GM18873 (cell line): ENCODE measurements at regions not wholly inside any gene's neighbourhood (a gene's known extent, or its start where the extent isn't known, plus 50 kb on each side); places are given as distances from the start of the nearest gene placed in this dataset.

Source experiments
- ATAC-seq: cut with Tn5 transposase; IDR thresholded peaks from one replicate; pipeline ENCODE4 v1.9.1; 2021; ENCODE audit warnings: mild to moderate bottlenecking, moderate library complexity, moderate number of reproducible peaks; ENCODE audit not compliant: unreplicated experiment, low FRiP score

- no peak for ATAC-seq
These were observed 191.7 kb downstream of the ARL4A start for GRCh38 chr7:12879139-12879538.

GRCh38 chr7:12881712-12882111 lies 194.3 kb downstream of the ARL4A start:
- ATAC-seq = no peak

- no peak for ATAC-seq
These were observed 195.3 kb downstream of the ARL4A start for GRCh38 chr7:12882710-12883109.

- ATAC-seq = no peak
These were observed 196.6 kb downstream of the ARL4A start for GRCh38 chr7:12884033-12884432.

- no peak for ATAC-seq
These were observed 197.5 kb downstream of the ARL4A start for GRCh38 chr7:12884856-12885440.

- ATAC-seq = no peak
These were observed 201.3 kb downstream of the ARL4A start for GRCh38 chr7:12888717-12889116.

GRCh38 chr7:12889391-12889790 lies 202.0 kb downstream of the ARL4A start:
- no peak for ATAC-seq

GRCh38 chr7:12890586-12890985 lies 203.2 kb downstream of the ARL4A start:
- ATAC-seq = no peak

GRCh38 chr7:12893292-12893691 lies 205.9 kb downstream of the ARL4A start:
- ATAC-seq = no peak

GRCh38 chr7:12895296-12895695 lies 207.9 kb downstream of the ARL4A start:
- no peak for ATAC-seq

- ATAC-seq = no peak
These were observed 208.9 kb downstream of the ARL4A start for GRCh38 chr7:12896316-12896715.

- ATAC-seq = no peak
These were observed 210.6 kb downstream of the ARL4A start for GRCh38 chr7:12898004-12898403.

GRCh38 chr7:12898620-12899019 lies 211.2 kb downstream of the ARL4A start:
- ATAC-seq = no peak

- ATAC-seq = no peak
These were observed 218.2 kb downstream of the ARL4A start for GRCh38 chr7:12905671-12906070.

GRCh38 chr7:12907774-12908173 lies 220.3 kb downstream of the ARL4A start:
- no peak for ATAC-seq

- no peak for ATAC-seq
These were observed 222.1 kb downstream of the ARL4A start for GRCh38 chr7:12909483-12909882.

- ATAC-seq = no peak
These were observed 223.6 kb downstream of the ARL4A start for GRCh38 chr7:12911053-12911452.

GRCh38 chr7:12913002-12913401 lies 225.6 kb downstream of the ARL4A start:
- ATAC-seq = no peak

GRCh38 chr7:12917801-12918200 lies 230.4 kb downstream of the ARL4A start:
- ATAC-seq = no peak

GRCh38 chr7:12921751-12922345 lies 234.4 kb downstream of the ARL4A start:
- no peak for ATAC-seq

GRCh38 chr7:12923971-12924370 lies 236.5 kb downstream of the ARL4A start:
- ATAC-seq = no peak

GRCh38 chr7:12926206-12926605 lies 238.8 kb downstream of the ARL4A start:
- ATAC-seq = no peak
